ENCODE measurements at regions not wholly inside any gene's neighbourhood (a gene's known extent, or its start where the extent isn't known, plus 50 kb on each side); places are given as distances from the start of the nearest gene placed in this dataset.
A peak's percentile ranks its signal among the peaks of the same experiment; 100 is the strongest.

DNA sequence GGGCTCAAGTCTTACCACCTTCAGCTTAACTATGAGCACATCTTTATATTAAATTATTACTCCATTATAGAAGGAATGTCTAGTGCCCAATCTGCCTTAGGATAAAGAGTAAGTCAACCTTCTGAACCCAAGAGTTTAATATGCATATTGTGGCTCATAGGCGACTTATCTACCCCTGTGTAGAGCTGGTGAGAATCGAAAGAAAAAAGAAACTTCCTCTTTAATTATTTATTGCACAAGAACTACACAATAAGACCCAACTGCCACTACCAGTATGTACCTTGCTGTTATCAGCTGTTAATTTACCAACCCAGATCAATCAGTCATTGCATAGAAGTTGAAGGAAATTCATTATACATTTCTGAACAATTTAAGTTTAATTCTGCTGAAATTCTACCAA is 329.1 kb upstream of the SLC24A2 start:
- no peak for DNase-seq

DNA sequence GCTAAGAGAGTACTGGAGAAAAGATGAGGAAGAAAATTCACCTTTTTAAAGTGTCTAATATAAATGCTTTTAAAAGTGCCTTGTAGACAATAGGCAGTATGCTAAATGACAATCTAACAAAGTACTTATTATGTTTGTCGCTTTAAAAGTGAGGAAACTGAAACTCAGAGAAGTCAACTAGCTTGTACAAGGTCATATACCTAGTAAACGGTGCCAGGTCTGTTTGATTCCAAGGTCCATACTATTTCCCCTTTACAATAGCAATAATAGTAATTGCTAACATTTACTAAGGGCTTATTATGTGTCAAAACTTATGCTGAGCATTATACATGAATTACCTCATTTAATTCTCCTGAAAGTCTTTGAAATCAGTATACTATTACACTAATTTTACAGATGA is 328.6 kb upstream of the SLC24A2 start:
- no peak for DNase-seq

DNA sequence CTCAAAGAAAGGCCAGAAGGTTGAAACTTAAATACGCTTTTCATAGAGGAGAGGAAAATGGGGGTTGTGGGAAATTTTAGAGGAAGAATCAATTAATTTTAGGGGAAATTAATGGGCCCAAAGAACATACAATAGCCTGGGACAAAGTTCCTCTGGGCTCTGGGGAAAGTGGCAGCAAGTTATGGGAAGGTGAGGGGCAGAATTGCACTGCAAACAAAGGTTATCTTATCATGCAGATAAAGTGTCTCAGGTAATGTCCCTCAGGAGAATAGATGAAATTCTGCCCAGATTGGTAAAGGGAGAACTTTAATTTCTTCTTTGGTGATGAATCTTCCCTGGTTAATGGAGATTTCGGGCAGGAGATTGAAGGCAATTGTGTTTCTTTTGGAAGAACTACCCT is 326.1 kb upstream of the SLC24A2 start:
- no peak for DNase-seq

DNA sequence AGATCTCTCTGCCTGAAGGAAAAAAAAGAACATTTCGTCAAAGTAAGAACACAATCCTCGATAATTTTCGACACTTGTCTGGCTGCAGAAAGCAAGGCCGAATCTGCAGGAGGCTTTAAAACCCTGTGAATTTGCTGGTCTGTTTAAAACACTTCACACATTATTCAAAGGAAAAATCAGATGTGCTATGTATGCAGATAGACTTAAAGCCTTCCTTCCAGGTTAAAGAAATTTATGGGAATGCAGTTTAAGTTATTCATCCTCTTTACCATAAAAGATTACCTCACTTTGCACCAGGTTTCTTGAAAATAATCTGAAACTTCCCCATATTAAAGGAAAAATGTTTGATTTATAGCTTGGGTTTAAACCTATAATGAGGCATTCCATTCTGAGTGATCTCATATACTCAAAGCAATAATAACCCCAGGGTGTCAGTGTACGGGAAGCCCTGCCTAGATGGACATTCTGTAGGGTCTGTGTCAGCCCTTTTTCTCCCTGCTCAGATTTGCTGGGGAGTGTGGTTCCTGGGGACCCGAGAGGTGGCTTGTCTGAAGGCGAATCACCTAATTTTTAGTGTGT is 323.5 kb upstream of the SLC24A2 start:
- DNase-seq, result no peak

DNA sequence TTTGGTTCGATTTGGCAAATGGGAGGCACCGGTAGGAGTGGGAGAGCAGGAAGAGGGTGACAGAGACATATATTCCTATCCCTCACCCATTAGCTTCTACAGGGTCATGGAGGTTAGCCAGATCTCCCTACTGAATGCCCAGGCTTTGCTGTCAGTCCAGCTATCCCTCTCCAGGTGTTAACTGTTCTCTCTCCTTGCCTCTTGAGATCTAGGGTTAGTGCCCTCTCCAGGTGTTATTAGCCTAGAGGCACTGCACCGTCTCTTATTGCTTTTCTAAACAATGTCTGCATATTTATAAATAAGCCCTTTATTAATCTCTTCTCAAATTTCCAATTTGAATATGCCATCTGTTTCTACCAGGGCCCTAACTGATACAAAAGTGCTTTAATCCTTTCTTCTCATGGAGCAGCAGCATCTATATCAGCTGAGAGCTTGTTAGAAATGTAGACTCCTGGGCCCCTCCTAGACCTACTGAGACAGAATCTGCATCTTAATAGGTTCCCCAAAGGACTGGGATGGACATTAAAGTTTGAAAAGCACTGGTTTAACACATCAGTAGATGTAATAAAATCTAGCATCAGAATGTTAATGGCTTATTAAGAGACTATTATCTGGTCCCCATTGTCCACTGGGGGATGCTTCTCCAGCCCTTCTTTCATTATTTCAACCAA is 322.5 kb upstream of the SLC24A2 start:
- no peak for DNase-seq

DNA sequence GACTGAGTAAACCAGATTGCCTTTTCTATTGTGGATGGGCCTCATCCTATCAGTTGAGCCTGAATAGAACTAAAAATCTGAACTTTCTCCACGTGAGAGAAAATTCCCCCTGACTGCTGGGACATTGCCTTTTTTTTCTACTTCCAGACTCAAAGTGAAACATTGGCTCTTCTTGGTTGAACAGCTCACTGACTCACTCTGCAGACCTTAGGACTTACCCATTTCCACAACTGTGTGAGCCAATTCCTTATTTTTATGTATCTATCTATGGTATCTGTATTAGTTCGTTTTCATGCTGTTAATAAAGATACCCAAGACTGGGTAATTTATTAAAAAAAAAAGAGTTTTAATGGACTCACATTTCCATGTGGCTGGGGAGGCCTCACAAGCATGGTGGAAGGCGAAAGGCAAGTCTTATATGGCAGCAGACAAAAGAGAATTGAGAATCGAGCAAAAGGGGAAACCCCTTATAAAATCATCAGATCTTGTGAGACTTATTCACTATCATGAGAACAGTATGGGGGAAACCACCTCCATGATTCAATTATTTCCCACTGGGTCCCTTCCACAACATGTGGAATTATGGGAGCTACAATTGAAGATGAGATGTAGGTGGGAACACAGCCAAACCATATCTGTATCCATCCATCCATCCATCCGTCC is 306.7 kb upstream of the SLC24A2 start:
- no peak for DNase-seq

DNA sequence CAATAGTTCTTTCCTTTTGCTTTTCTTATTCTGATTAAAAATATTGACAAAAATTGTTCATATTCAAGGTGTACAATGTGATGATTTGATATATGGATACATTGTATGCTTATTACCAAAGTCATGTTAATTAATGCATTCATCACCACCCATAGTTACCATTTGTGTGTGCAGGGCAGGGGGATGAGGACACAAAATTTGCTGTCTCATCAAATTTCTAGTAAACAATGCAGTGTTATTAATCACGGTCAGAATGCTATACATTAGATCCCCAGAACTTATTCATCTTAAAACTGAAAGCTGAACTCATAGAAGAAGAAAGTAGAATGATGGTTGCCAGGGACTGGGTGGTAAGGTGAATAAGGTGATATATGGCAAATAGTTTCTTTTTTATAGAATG is 303.7 kb upstream of the SLC24A2 start:
- no peak for DNase-seq

DNA sequence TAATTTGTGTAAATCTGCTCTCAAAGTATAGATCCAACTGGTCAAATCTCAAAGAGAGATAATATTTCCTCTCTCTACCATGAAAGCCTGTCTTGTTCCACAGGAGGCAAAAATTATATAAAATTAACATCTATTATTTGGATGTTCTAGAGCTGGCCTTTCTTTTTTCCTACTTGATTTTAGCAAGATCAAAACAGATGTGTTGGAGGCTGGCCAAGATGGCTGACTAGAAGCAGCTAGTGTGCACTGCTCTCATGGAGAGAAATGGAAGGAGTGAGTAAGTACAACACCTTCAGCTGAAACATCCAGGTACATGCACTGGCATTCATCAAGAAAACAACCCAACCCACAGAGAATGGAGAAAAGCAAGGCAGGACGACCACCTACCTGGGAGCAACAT is 298.6 kb upstream of the SLC24A2 start:
- DNase-seq, result peak; percentile 4 to 24 (median 9)

DNA sequence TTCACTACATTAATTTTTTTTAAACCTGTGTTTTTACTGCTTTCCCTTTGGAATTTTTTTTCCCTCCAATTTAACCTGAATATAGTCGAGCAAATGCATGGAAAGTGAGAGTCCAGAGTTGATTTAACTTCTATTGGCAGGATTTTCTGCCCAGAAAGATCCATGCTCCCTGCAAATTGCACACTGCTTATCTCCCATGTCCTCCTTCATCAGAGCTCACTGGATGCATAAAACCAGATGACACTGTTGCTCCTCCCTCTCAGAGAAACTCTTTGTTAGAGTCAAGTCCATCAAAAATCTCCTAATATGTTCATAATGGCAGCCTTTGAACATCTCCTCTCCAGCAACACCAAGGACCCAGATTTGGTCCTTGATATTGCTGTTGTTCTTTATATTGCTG is 297.0 kb upstream of the SLC24A2 start:
- DNase-seq, result no peak

DNA sequence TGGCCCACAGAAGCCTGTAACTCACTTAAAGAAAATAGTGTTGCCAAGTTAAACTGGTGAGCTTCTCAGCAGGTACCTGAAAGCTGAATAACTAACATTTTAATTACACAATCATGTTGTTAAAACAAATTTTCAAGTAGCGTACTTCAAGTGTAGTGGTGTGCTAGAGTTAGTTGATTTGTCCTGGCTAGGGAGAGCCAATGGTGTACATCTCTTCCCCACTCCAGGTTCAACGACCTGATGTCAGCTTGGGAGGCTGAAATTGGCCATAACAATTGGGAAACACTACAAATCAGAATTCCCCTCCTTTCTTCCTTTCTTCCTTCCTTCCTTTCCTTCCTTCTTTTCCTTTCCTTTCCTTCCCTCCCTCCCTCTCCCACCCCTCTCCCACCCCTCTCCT is 295.3 kb upstream of the SLC24A2 start:
- DNase-seq, result no peak

DNA sequence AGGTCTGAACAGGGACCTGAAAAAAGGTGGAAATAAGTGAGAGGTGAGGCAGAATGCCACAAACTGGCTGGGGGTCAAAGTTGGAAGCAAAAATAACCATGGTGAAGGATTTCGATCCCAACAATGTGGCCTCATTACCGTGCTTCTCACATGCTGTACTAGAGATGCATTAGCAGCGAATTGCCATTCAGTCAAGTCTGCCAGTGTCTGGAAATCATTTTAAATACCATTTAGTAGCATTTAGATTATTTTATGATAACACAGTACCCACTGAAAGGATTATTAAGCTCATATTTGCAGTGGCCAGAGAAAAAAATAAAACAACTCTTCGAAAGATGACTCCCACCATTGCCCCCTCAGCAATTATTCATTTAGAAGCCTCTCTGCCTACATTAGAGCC is 294.6 kb upstream of the SLC24A2 start:
- DNase-seq, result no peak

DNA sequence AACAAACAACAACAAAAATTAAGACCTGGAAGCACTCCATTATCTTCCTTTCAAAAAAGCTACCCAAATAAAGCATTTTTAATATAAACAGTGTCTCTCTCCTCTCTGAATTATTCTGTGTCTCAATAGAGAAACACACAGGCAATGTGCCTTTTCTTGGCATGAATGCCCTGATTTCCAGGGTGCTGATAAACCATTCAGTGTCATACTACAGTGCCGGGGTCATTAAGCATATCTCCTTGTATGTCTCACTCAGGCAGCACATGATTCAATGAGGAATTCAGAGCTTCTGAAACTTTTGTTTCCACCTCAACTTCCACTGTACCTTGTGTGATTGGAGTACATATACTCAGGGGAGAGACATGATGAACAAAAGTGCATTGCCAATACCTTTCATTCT is 294.0 kb upstream of the SLC24A2 start:
- DNase-seq, result no peak

DNA sequence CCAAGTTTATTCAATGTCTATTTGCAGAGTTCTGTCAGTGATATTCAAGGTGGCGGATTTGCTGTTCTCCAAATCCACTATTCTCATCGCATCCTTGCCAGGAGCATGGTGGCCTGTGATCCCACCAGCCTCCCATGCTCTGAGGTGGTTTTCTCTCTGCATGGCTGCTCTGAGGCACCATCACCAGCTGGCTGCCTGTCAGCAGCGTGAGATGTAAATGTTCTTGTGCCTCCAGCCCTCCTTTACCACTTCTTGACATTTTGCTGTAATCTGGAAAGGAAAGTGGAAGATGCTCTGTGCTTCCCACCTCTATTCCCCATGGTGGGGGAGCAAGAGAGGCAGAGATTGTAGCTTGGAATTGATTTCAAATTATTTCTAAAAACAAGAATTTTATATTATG is 293.6 kb upstream of the SLC24A2 start:
- no peak for DNase-seq

DNA sequence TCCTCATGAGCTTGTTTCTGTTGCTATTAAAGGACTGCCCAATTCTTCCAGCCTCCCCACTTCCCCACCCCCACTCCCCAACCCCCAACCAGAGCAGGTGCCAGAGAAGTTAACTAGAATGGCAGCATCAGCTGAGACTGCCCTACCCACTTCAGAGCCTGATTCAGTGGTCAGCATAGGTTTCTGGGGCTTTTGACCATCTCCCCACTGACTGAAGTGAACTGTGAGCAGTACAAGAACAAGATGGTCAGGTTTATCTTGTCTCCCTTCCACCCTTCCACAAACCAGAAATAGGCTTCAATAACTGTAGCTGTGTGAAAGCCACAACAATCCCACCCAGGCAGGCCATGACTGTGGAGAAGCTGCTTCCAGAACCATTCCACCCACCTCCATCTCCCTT is 289.4 kb upstream of the SLC24A2 start:
- DNase-seq, result no peak

DNA sequence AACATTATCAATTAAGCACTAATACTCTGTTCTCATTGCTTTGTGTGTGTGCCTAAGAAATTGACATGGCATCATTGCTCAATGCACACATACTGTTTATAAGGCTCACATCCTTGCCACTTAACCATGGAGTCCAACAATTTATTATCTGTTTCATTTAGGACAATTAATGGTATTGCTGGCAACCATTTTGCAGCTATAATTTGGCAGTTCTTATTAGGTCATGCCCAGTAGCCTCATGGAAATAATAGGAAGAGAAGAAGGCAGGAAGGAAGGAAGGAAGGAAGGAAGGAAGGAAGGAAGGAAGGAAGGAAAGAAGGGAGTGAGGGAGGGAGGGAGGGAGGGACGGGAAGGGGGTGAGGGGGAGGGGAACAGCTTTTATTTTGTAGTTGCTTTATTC is 285.5 kb upstream of the SLC24A2 start:
- DNase-seq, result no peak

DNA sequence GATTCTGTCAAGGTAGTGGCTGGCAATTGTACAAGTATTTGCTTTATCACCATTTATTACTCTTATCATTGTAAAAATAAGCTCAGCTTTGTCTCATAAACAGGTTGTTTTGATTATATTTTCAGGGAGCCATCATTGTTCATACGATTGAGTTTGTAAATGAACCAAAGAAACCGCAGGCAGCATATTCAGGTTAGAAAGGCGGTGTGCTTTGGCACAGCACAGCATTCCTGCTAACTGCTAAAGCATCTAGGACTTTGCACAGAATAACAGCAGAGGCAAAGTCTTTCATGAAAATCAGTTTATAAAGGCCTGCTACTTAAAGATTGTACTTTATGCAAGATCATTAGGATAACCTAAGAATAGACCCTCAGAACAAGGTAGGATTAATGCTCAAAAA is 281.5 kb upstream of the SLC24A2 start:
- DNase-seq, result no peak

DNA sequence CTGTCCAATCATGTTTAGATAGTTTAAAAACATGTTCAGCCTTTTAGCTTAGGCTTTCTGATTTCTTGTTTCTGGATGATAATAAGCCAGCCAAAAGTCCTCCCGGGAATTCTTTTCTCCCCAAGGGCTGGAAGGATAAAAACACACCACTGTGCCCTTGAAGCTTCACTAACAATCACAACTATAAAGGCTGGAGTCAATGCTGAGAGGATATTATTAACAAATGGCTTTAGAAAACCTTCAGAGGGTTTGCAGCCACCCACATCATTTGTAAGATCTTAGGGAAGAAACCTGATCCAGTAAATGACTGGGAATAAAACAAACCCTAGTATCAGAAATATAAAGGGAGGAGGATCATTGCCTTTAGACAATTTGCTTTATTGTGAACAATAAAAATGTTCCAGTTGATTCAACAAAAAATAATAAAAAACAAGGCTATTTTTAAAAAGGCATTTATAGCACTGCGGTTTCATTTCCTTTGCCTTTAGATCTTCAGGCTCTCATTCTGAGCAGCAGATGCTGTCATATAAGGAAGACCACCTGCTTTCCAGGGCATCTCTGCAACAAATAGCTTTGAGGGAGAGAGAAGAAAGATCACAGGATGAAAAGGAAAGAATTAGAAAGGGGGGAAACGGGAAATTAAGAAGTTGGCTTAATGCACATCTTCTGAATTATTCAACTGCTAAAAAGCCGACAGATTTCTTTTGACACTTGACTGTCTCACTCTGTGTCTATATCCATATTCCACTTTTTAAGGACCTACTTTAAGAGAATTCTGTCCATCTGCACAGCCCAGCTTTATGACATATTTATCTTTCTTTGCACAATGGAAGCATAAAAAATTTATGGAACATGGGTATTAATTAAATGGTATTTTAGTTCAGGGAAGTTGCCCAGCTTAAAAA is 277.2 kb upstream of the SLC24A2 start:
- no peak for DNase-seq

DNA sequence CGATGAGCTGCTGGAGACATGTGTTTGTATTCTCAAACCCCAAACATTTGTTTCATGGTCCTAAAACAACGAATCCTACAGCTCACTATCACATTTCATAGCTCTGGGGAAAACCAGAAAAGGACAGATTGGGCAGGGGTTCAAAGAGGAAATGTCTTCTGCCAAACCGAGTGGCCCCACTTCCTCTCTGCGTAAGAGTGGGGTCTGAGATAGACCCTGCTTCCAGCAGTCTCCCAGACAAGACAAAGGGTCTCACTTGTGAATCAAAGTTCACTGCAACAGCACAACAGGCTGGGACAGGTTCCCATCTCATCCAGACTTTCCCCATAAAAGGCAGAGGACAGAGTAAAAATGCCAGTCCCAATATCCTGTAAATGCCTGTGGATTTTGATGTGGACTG is 276.2 kb upstream of the SLC24A2 start:
- peak in 1 of 3 donors; percentile 5 for DNase-seq

DNA sequence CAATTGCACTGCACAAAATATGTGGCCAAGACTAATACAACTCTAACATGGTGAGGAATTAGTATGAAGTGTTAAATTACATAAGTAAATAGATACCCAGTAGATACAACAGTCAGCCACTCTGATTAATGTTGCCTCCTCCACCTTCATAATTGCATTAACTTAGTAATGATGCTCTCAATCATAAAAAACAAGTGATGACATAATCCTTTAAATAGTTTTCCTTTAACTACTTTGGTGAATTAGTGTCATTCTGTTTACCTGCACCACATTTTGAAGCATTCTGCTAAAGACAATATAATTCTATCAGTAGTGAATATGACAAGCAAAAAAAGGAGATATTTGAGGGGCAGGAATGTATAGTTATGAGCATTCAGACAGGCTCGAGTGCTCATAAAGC is 265.9 kb upstream of the SLC24A2 start:
- no peak for DNase-seq

DNA sequence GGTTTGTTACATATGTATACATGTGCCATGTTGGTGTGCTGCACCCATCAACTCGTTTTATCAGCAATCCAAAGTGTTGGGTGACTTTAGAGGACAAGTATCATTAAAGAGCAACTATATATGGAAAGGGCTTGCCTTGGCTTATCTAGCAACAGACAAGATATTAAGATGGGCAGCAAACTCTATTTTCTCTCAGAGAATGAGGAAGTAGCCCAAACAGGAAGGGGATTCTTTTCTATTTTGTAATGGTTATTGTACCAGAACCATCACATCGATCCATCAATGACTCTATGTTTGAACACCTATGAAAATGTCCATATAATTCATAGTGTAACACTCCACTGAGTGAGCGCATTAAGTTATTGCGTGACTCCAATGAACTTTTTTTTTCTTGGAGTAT is 260.1 kb upstream of the SLC24A2 start:
- no peak for DNase-seq

DNA sequence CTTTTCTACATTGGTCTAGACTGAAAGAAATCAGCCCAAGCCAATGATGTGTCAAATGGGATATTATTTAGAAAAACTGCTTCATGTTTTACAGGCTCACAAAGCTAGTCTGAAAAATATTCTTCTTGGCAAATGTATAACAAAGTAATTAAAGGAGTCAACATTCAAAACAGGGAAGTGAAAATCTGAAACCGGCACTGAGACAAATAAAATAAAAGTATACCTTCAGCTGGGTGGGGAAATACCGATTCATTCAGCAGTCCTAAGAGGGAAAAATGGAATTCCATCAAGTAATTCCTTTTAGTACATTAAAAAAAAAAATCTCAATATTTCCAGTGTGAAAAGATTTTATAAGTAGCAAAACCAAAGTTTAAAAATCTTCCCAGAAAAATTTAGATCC is 259.6 kb upstream of the SLC24A2 start:
- DNase-seq, result no peak

DNA sequence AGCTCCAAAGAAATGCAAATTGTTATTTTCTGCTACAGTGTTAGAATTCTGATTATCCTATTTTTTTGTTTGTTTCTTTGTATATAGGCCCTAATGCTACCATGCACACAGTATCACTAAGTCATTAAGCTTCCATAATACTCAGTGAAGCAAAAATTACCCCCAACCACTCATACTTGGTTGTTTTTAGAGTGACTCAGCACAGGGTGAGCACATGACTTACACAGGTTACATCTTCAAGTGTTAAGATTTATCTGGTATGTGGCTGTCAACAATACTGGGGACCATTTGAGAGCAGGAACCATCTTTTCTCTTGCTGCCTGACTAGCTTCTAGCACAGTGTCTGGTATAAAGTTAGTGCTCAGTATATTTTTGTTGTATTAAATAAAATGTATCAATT is 255.8 kb upstream of the SLC24A2 start:
- no peak for DNase-seq

DNA sequence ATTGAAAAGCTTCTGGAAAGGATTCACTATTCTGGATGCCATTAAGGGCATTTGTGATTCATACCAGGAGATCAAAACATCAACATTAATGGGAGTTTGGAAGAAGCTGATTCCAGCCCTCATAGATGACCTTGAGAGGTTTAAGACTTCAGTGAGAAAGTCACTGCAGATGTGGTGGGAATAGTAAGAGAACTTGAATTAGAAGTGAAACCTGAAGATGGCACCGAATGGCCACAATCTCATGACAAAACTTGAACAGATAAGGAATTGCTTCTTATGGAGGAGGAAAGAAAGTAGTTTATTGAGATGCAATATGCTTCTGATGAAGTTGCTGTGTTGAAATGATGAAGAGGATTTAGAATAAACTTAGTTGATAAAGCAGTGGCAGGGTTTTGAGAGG is 254.6 kb upstream of the SLC24A2 start:
- DNase-seq, result no peak
